Tibial nerve (tissue), 4 donors: ENCODE measurements at regions not wholly inside any gene's neighbourhood (a gene's known extent, or its start where the extent isn't known, plus 50 kb on each side); places are given as distances from the start of the nearest gene placed in this dataset.
"Not testable (repeated sequence)": the region's sequence is repeated elsewhere in the genome, so short reads cannot be mapped to it uniquely, and the experiment has no call there.

Source experiments
- DNase-seq, 2 donors: peaks; one replicate each; pipeline ENCODE4 v3.0.0-alpha.2; 2019; ENCODE audit warnings: low spot score in 2 of 2
- H3K27ac ChIP-seq, 4 donors: fragments of 200-600 bp; sonication (generic) in 3 of 4; one replicate each; pipeline ENCODE4 v1.5.1; 2017 to 2019; ENCODE audit warnings: mild to moderate bottlenecking in 1 of 4
- H3K27me3 ChIP-seq, 2 donors: fragments of 200-600 bp; sonication (generic) in 1 of 2; one replicate each; pipeline versions ENCODE4 v1.5.1 to v1.6.0; 2017 to 2019
- H3K36me3 ChIP-seq, 3 donors: fragments of 200-600 bp; sonication (generic); one replicate each; pipeline ENCODE4 v1.5.1; 2018 to 2019
- H3K4me1 ChIP-seq, 4 donors: fragments of 200-600 bp; sonication (generic) in 3 of 4; one replicate each; pipeline ENCODE4 v1.5.1; 2017 to 2019
- H3K4me3 ChIP-seq, 4 donors: fragments of 200-600 bp; sonication (generic) in 3 of 4; one replicate each; pipeline ENCODE4 v1.5.1; 2017 to 2019; ENCODE audit warnings: mild to moderate bottlenecking in 1 of 4, moderate library complexity in 1 of 4
- H3K9me3 ChIP-seq, 4 donors: fragments of 200-600 bp; sonication (generic) in 3 of 4; one replicate each; pipeline ENCODE4 v1.5.1; 2017 to 2019
- EP300 ChIP-seq, 2 donors: sonication (generic); formaldehyde crosslinking; IDR thresholded peaks; one replicate each; pipeline ENCODE4 v1.6.1; 2017; ENCODE audit warnings: antibody characterized with exemption in 2 of 2, mild to moderate bottlenecking in 1 of 2
- POLR2A ChIP-seq, 2 donors: fragments of 450-650 bp; IDR thresholded peaks; one replicate each; pipeline ENCODE4 v1.6.1; 2017; ENCODE audit warnings: antibody characterized with exemption in 2 of 2, mild to moderate bottlenecking in 2 of 2, moderate library complexity in 2 of 2
- WGBS, 2 donors: methylation state at CpG; one replicate each; pipeline ENCODE4 v1.1.5; 2018; 5-methylcytosine and 5-hydroxymethylcytosine counted together
- TF ChIP-seq, protein P1 (sequence below), 5 experiments: fragments of 200-600 bp in 3 of 5; fragments of 450-650 bp in 2 of 5; sonication (generic) in 3 of 5; IDR thresholded peaks; one replicate each; pipeline ENCODE4 v1.5.1; 2016 to 2019; ENCODE audit warnings: antibody characterized with exemption in 5 of 5, mild to moderate bottlenecking in 3 of 5, moderate library complexity in 2 of 5

DNA sequence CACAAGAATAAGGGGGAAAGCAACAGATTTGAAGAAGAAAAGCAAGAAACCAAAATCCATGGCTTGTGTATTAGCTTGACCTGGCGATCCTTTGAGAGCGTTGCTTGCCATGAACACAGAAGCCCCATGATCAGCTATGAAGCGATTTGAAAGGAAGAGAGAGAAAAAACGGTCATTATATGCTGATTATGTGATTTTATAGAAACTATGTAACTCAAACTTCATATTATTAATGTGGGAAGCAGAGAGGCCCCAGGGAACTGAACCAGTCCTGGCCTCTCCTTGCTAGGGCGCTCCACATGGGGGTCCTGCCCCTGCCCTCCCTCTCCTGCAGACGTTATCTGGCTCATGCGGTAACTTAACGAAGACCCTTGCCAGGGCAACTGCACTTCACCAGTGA, 306.1 kb upstream of the ADARB2 start:
- no peak overlapping the region for H3K27ac ChIP-seq
- no peaks in the 10 kb centered on the region for H3K27me3 ChIP-seq
- no peaks in the 10 kb centered on the region for H3K9me3 ChIP-seq
- H3K4me1 ChIP-seq: no peaks in the 10 kb centered on the region
- DNase-seq: no peak
- 69 to 80% methylated on average over 8 of the region's 8 CpGs for WGBS, 2 donors
- no peaks in the 10 kb centered on the region for H3K36me3 ChIP-seq
- TF ChIP-seq POLR2A (IDR thresholded peaks at IDR 0.05) (no peak), EP300 (IDR thresholded peaks at IDR 0.05) (no peak)
- TF ChIP-seq, protein P1, sequence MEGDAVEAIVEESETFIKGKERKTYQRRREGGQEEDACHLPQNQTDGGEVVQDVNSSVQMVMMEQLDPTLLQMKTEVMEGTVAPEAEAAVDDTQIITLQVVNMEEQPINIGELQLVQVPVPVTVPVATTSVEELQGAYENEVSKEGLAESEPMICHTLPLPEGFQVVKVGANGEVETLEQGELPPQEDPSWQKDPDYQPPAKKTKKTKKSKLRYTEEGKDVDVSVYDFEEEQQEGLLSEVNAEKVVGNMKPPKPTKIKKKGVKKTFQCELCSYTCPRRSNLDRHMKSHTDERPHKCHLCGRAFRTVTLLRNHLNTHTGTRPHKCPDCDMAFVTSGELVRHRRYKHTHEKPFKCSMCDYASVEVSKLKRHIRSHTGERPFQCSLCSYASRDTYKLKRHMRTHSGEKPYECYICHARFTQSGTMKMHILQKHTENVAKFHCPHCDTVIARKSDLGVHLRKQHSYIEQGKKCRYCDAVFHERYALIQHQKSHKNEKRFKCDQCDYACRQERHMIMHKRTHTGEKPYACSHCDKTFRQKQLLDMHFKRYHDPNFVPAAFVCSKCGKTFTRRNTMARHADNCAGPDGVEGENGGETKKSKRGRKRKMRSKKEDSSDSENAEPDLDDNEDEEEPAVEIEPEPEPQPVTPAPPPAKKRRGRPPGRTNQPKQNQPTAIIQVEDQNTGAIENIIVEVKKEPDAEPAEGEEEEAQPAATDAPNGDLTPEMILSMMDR (IDR thresholded peaks at IDR 0.05): no peak
- H3K4me3 ChIP-seq: no peak overlapping the region

DNA sequence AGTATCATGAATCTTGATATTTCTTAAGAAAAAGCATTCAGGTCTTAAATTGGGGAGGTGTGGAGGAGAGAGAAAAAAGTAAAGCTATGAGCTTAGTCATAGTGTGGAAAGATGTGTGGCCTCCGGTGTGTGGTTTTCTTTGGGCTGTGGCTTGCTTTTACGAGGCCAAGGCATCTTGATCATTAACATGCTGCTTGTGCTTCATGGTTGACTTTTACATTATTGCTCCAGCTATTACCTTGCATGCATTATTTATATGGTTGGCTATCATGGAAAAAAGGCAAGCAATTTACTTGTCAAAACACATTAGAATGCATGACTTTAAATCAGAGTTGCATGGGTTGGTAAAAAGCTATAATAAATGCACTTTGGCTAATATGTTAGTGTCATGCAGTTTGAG, 300.7 kb upstream of the ADARB2 start:
- Histone ChIP-seq H3K27me3 (no peaks in the 10 kb centered on the region), H3K27ac (no peak overlapping the region), H3K9me3 (peaks cover 0 to 7% (median 0%) of the 10 kb centered on the region in 4 donors), H3K4me1 (no peaks in the 10 kb centered on the region), H3K4me3 (no peak overlapping the region), H3K36me3 (no peaks in the 10 kb centered on the region)
- WGBS, 2 donors: 75 to 81% methylated on average over 2 of the region's 2 CpGs
- no peak for DNase-seq
- TF ChIP-seq POLR2A (IDR thresholded peaks at IDR 0.05): no peak

- DNase-seq: no peak
- WGBS, 2 donors: 95% methylated on average over 1 of the region's 1 CpG
- no peak overlapping the region for H3K4me3 ChIP-seq
- H3K9me3 ChIP-seq: peaks cover 0 to 7% (median 0%) of the 10 kb centered on the region in 4 donors
- no peak overlapping the region for H3K27ac ChIP-seq
- H3K4me1 ChIP-seq: no peaks in the 10 kb centered on the region
- no peaks in the 10 kb centered on the region for H3K36me3 ChIP-seq
- no peaks in the 10 kb centered on the region for H3K27me3 ChIP-seq
- no peak for TF ChIP-seq POLR2A (IDR thresholded peaks at IDR 0.05)
- TF ChIP-seq EP300 (IDR thresholded peaks at IDR 0.05): no peak
- TF ChIP-seq, protein P1 (IDR thresholded peaks at IDR 0.05): no peak
These were observed 299.9 kb upstream of the ADARB2 start for GRCh38 chr10:2037246-2037645.

- Histone ChIP-seq H3K27ac (no peak overlapping the region), H3K36me3 (no peaks in the 10 kb centered on the region), H3K4me3 (no peak overlapping the region), H3K9me3 (peaks cover 0 to 7% (median 0%) of the 10 kb centered on the region in 4 donors), H3K4me1 (no peaks in the 10 kb centered on the region), H3K27me3 (no peaks in the 10 kb centered on the region)
- TF ChIP-seq POLR2A (IDR thresholded peaks at IDR 0.05) (no peak), EP300 (IDR thresholded peaks at IDR 0.05) (no peak)
- TF ChIP-seq, protein P1 (IDR thresholded peaks at IDR 0.05): no peak
- no peak for DNase-seq
These were observed 298.9 kb upstream of the ADARB2 start for GRCh38 chr10:2036209-2036608.

DNA sequence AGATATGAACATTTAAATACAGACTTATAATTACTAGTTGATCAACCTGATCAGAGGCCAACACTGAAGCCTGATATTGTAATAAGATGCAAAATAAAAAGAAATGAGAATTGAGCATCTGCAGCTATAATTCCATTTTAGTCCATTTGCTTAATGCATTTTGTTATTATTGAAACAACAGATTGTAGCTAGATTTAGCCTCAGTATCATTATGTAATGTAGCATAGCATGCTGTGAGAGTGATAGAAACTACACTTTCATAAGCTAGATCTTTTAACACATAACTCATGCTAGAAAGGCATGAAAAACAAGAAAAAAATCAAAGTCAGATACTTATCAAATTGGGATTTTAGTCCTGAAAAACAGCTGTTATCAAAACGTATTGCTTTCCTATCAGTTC, 292.7 kb upstream of the ADARB2 start:
- 56 to 57% methylated on average over 1 of the region's 1 CpG for WGBS, 2 donors
- Histone ChIP-seq H3K27ac (no peak overlapping the region), H3K36me3 (no peaks in the 10 kb centered on the region), H3K27me3 (no peaks in the 10 kb centered on the region), H3K9me3 (peaks cover 0 to 9% (median 0%) of the 10 kb centered on the region in 4 donors), H3K4me1 (no peaks in the 10 kb centered on the region), H3K4me3 (no peak overlapping the region)
- TF ChIP-seq POLR2A (IDR thresholded peaks at IDR 0.05) (no peak), EP300 (IDR thresholded peaks at IDR 0.05) (no peak)
- TF ChIP-seq, protein P1 (IDR thresholded peaks at IDR 0.05): no peak
- no peak for DNase-seq

DNA sequence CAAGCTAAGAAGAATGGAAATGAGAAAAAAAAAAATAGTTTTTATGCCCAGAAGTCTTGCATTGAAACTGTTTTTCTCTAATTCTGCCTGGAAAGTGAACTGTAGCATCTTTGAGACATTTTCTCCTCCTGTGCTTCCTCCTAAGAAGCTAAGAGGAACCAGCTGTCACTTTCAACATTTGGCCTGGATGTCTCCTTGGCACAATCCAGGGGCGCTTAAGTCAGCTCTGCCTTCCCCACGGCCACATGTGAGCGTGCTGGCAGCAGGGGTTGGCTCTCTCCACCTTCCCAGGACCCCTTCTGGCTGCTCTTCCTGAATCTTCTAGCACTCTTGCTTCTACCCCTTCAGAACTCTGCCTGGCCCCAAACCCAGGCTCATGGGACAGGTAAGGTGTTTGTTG, 289.6 kb upstream of the ADARB2 start:
- H3K4me1 ChIP-seq: no peaks in the 10 kb centered on the region
- WGBS, 2 donors: 69 to 70% methylated on average over 3 of the region's 3 CpGs
- H3K36me3 ChIP-seq: no peaks in the 10 kb centered on the region
- H3K27ac ChIP-seq: no peak overlapping the region
- peaks cover 0 to 8% (median 0%) of the 10 kb centered on the region in 4 donors for H3K9me3 ChIP-seq
- DNase-seq: no peak
- TF ChIP-seq, protein P1 (IDR thresholded peaks at IDR 0.05): no peak
- TF ChIP-seq EP300 (IDR thresholded peaks at IDR 0.05): no peak
- TF ChIP-seq POLR2A (IDR thresholded peaks at IDR 0.05): no peak
- H3K27me3 ChIP-seq: no peaks in the 10 kb centered on the region
- no peak overlapping the region for H3K4me3 ChIP-seq

GRCh38 chr10:2024750-2025149, 287.4 kb upstream of the ADARB2 start:
- not testable (repeated sequence) for H3K36me3 ChIP-seq, H3K4me1 ChIP-seq, H3K27ac ChIP-seq, H3K9me3 ChIP-seq, DNase-seq, H3K27me3 ChIP-seq, H3K4me3 ChIP-seq
- 33 to 46% methylated on average over 2 of the region's 2 CpGs for WGBS, 2 donors
